Ramos (cell line): ENCODE measurements at regions not wholly inside any gene's neighbourhood (a gene's known extent, or its start where the extent isn't known, plus 50 kb on each side); places are given as distances from the start of the nearest gene placed in this dataset.

ENCODE experiments used
- in situ Hi-C: fragments of 300-500 bp; cut with MboI; formaldehyde crosslinking; loops from one replicate; pipeline ENCODE4 v1.14.3; 2022; ENCODE audit warnings: low sequenced_read_pairs; ENCODE audit not compliant: unreplicated experiment

GRCh38 chr9:134985451-134985850 lies 67.7 kb upstream of the FCN1 start:
- in situ Hi-C loops = no loop called here

- in situ Hi-C loops = no loop called here
Observed at GRCh38 chr9:134986957-134987356, 69.2 kb upstream of the FCN1 start.

GRCh38 chr9:134987376-134987775 lies 69.7 kb upstream of the FCN1 start:
- in situ Hi-C loops = no loop called here

- in situ Hi-C loops = no loop called here
Observed at GRCh38 chr9:134987906-134988700, 70.4 kb upstream of the FCN1 start.

GRCh38 chr9:134988706-134989105 lies 71.0 kb upstream of the FCN1 start:
- in situ Hi-C loops = no loop called here

GRCh38 chr9:134989206-134990065 lies 71.7 kb upstream of the FCN1 start:
- in situ Hi-C loops = no loop called here

GRCh38 chr9:134991808-134992754 lies 74.4 kb upstream of the FCN1 start:
- in situ Hi-C loops = no loop called here

GRCh38 chr9:134992755-134993124 lies 75.0 kb upstream of the FCN1 start:
- in situ Hi-C loops = no loop called here

GRCh38 chr9:134993416-134993815 lies 75.7 kb upstream of the FCN1 start:
- in situ Hi-C loops = no loop called here

GRCh38 chr9:134993996-134994720 lies 76.4 kb upstream of the FCN1 start:
- in situ Hi-C loops = no loop called here

- in situ Hi-C loops = no loop called here
Observed at GRCh38 chr9:134994926-134995791, 77.4 kb upstream of the FCN1 start.

GRCh38 chr9:134995792-134996120 lies 78.0 kb upstream of the FCN1 start:
- in situ Hi-C loops = no loop called here

GRCh38 chr9:134996591-134997530 lies 79.1 kb upstream of the FCN1 start:
- in situ Hi-C loops = no loop called here

GRCh38 chr9:135000647-135001245 lies 83.0 kb upstream of the FCN1 start:
- in situ Hi-C loops = no loop called here

GRCh38 chr9:135001526-135001925 lies 83.8 kb upstream of the FCN1 start:
- in situ Hi-C loops = no loop called here

GRCh38 chr9:135002336-135002735 lies 84.6 kb upstream of the FCN1 start:
- in situ Hi-C loops = no loop called here

GRCh38 chr9:135002802-135003201 lies 84.7 kb upstream of the OLFM1 start:
- in situ Hi-C loops = no loop called here

- in situ Hi-C loops = no loop called here
Observed at GRCh38 chr9:135004772-135005171, 82.7 kb upstream of the OLFM1 start.
